ENCODE measurements at regions not wholly inside any gene's neighbourhood (a gene's known extent, or its start where the extent isn't known, plus 50 kb on each side); places are given as distances from the start of the nearest gene placed in this dataset.
"Not testable (repeated sequence)": the region's sequence is repeated elsewhere in the genome, so short reads cannot be mapped to it uniquely, and the experiment has no call there.

- not testable (repeated sequence) for TF ChIP-seq CTCF, POLR2A (IDR thresholded peaks at IDR 0.05)
Measured at GRCh38 chrX:63201987-63202386, 149.1 kb downstream of the SPIN4 start.

All from right lobe of liver (tissue), 4 donors.